ENCODE measurements at regions not wholly inside any gene's neighbourhood (a gene's known extent, or its start where the extent isn't known, plus 50 kb on each side); places are given as distances from the start of the nearest gene placed in this dataset.
"Not testable (repeated sequence)": the region's sequence is repeated elsewhere in the genome, so short reads cannot be mapped to it uniquely, and the experiment has no call there.

DNA sequence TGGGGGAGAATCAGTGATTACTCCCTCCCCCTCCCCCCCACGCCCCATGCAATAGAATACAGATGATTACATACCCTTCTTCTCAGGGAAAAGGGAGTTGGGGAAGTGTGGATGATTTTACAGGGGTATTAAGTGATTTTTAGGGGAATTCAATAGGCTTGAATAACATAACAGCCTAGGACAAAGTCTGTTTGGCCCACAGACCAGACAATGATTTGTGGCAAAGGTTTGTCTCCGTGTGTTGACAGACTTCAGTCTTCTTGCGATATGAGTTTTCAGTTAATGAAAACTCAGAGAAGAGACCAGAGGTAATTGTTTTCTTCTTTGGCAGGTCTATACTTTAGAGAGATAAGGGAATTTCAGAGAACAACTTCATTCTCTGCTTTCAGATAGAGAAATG is 95.3 kb downstream of the OR2B2 start:
- H4K20me1 ChIP-seq (ENCODE audit: low read length), result no peaks in the 10 kb centered on the region
- no peak overlapping the region for H2AFZ ChIP-seq (ENCODE audit: low read length)
- ChIA-PET CTCF (no interaction called here), POLR2A (ENCODE audit: unreplicated experiment) (no interaction called here)
- H3K79me2 ChIP-seq (ENCODE audit: low read length), result peaks cover 3% of the 10 kb centered on the region; the same call in 1 of the 2 replicates
- no peaks in the 10 kb centered on the region for H3K9me2 ChIP-seq (replicated peaks; ENCODE audit: low read length)
- no peaks in the 10 kb centered on the region for H3K36me3 ChIP-seq (ENCODE audit: low read depth, low read length)
- H3K4me3 ChIP-seq (ENCODE audit: low read length), result peak overlapping the region; percentile 62; the same call in 1 of the 2 replicates
- H3K27me3 ChIP-seq (ENCODE audit: low read length), result no peaks in the 10 kb centered on the region
- H3K9ac ChIP-seq (ENCODE audit: low read length), result no peak overlapping the region
- no peak for DNase-seq
- peaks cover 19% of the 10 kb centered on the region for H3F3A ChIP-seq (ENCODE audit: low read length, unreplicated experiment)
- peak overlapping the region; percentile 88 for H3K4me2 ChIP-seq (ENCODE audit: low read length)
- TF ChIP-seq, protein P1, sequence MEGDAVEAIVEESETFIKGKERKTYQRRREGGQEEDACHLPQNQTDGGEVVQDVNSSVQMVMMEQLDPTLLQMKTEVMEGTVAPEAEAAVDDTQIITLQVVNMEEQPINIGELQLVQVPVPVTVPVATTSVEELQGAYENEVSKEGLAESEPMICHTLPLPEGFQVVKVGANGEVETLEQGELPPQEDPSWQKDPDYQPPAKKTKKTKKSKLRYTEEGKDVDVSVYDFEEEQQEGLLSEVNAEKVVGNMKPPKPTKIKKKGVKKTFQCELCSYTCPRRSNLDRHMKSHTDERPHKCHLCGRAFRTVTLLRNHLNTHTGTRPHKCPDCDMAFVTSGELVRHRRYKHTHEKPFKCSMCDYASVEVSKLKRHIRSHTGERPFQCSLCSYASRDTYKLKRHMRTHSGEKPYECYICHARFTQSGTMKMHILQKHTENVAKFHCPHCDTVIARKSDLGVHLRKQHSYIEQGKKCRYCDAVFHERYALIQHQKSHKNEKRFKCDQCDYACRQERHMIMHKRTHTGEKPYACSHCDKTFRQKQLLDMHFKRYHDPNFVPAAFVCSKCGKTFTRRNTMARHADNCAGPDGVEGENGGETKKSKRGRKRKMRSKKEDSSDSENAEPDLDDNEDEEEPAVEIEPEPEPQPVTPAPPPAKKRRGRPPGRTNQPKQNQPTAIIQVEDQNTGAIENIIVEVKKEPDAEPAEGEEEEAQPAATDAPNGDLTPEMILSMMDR (conservative IDR thresholded peaks at IDR 0.05; ENCODE audit: low read depth, low read length), result no peak
- TF ChIP-seq EZH2 (IDR thresholded peaks at IDR 0.05; ENCODE audit: low read length, unreplicated experiment) (no peak), EZH2phosphoT487 (IDR thresholded peaks at IDR 0.05; ENCODE audit: borderline replicate concordance, low read length) (no peak)
- H3K4me1 ChIP-seq (ENCODE audit: insufficient read depth, low read length), result peaks cover 27% of the 10 kb centered on the region
- H3K9me3 ChIP-seq (ENCODE audit: low read length), result no peaks in the 10 kb centered on the region
- BruUV-seq (replicated peaks), result no TSS peak
- intact Hi-C loops (cut with micrococcal nuclease), result no loop called here
- no peak for ATAC-seq
- no peak overlapping the region for H3K27ac ChIP-seq (ENCODE audit: low read length)

- TSS peak; percentile 67 for BruUV-seq (replicated peaks)
These were observed 97.4 kb downstream of the OR2B2 start for GRCh38 chr6:27814665-27815424.

DNA sequence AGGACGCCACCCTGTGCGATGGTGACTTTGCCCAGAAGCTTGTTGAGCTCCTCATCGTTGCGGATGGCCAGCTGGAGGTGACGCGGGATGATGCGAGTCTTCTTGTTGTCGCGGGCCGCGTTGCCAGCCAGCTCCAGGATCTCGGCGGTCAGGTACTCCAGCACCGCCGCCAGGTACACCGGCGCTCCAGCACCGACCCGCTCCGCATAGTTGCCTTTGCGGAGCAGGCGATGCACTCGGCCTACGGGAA is 97.9 kb downstream of the OR2B2 start:
- TSS peak; percentile 93 for BruUV-seq (replicated peaks)
- CTCF ChIA-PET; H3K9me3 ChIP-seq (ENCODE audit: low read length); H2AFZ ChIP-seq (ENCODE audit: low read length); H3K36me3 ChIP-seq (ENCODE audit: low read depth, low read length); H3K27me3 ChIP-seq (ENCODE audit: low read length); DNase-seq; H3K9me2 ChIP-seq (replicated peaks; ENCODE audit: low read length): not testable (repeated sequence)
- peak; percentile 4 for ATAC-seq
- peak overlapping the region; percentile 76 for H3K9ac ChIP-seq (ENCODE audit: low read length)
- peaks cover 11% of the 10 kb centered on the region; the same call in 1 of the 2 replicates for H4K20me1 ChIP-seq (ENCODE audit: low read length)
- peaks cover 33% of the 10 kb centered on the region for H3F3A ChIP-seq (ENCODE audit: low read length, unreplicated experiment)
- intact Hi-C loops (cut with micrococcal nuclease), result loop anchor here (1.0 to 5.0 kb wide), 4 partner anchors 23 to 1617 kb away; a partner anchor contains a TSS
- H3K4me1 ChIP-seq (ENCODE audit: insufficient read depth, low read length), result peaks cover 34% of the 10 kb centered on the region
- POLR2A ChIA-PET (ENCODE audit: unreplicated experiment), result interaction anchor here (0.6 to 1.4 kb wide), 6 partner anchors 24 to 1504 kb away, joined by 3 to 15 read pairs (median 8); a partner anchor contains a TSS
- H3K4me3 ChIP-seq (ENCODE audit: low read length), result peak overlapping the region; percentile 76
- H3K27ac ChIP-seq (ENCODE audit: low read length), result peak overlapping the region; percentile 62
- H3K79me2 ChIP-seq (ENCODE audit: low read length), result peaks cover 22% of the 10 kb centered on the region
- H3K4me2 ChIP-seq (ENCODE audit: low read length), result peak overlapping the region; percentile 94

More at GRCh38 chr6:27814665-27815424, 97.4 kb downstream of the OR2B2 start:
- peak overlapping the region; percentile 42 for H2AFZ ChIP-seq (ENCODE audit: low read length)
- H3K9me3 ChIP-seq (ENCODE audit: low read length), result no peaks in the 10 kb centered on the region
- CTCF ChIA-PET, result no interaction called here
- H3K4me3 ChIP-seq (ENCODE audit: low read length), result peak overlapping the region; percentile 76
- peaks cover 34% of the 10 kb centered on the region for H3K4me1 ChIP-seq (ENCODE audit: insufficient read depth, low read length)
- TF ChIP-seq EZH2phosphoT487 (IDR thresholded peaks at IDR 0.05; ENCODE audit: borderline replicate concordance, low read length) (no peak), EZH2 (IDR thresholded peaks at IDR 0.05; ENCODE audit: low read length, unreplicated experiment) (no peak)
- TF ChIP-seq, protein P1 (conservative IDR thresholded peaks at IDR 0.05; ENCODE audit: low read depth, low read length), result no peak
- peaks cover 11% of the 10 kb centered on the region; the same call in 1 of the 2 replicates for H4K20me1 ChIP-seq (ENCODE audit: low read length)
- H3K79me2 ChIP-seq (ENCODE audit: low read length), result peaks cover 21% of the 10 kb centered on the region
- H3K4me2 ChIP-seq (ENCODE audit: low read length), result peak overlapping the region; percentile 94
- peaks cover 29% of the 10 kb centered on the region for H3F3A ChIP-seq (ENCODE audit: low read length, unreplicated experiment)
- H3K9ac ChIP-seq (ENCODE audit: low read length), result peak overlapping the region; percentile 43
- peak; percentile 97 for DNase-seq
- no peaks in the 10 kb centered on the region for H3K36me3 ChIP-seq (ENCODE audit: low read depth, low read length)
- peak; percentile 63 for ATAC-seq
- POLR2A ChIA-PET (ENCODE audit: unreplicated experiment), result interaction anchor here (0.6 to 1.4 kb wide), 7 partner anchors 24 to 1617 kb away, joined by 3 to 16 read pairs (median 8); a partner anchor contains a TSS
- no peaks in the 10 kb centered on the region for H3K9me2 ChIP-seq (replicated peaks; ENCODE audit: low read length)
- intact Hi-C loops (cut with micrococcal nuclease), result loop anchor here (1.0 to 5.0 kb wide), 4 partner anchors 22 to 1618 kb away; a partner anchor contains a TSS
- H3K27ac ChIP-seq (ENCODE audit: low read length), result peak overlapping the region; percentile 72
- H3K27me3 ChIP-seq (ENCODE audit: low read length), result no peaks in the 10 kb centered on the region

Data from PC-3 (cell line).